H1 (cell line): ENCODE measurements at regions not wholly inside any gene's neighbourhood (a gene's known extent, or its start where the extent isn't known, plus 50 kb on each side); places are given as distances from the start of the nearest gene placed in this dataset.

Experiments used
- CTCF ChIA-PET: fragments of 300-600 bp; sonication (Branson Sonifier 250); formaldehyde crosslinking; loops from one replicate; lab custom pipeline; 2021; ENCODE audit not compliant: partially characterized antibody; lab: Charles Lee
- POLR2A ChIA-PET: fragments of 300-600 bp; sonication (Branson Sonifier 250); formaldehyde crosslinking; loops from one replicate; lab custom pipeline; 2021; ENCODE audit warnings: inconsistent platforms; ENCODE audit not compliant: partially characterized antibody; lab: Charles Lee
- DNase-seq, 2 experiments: peaks; one replicate each; pipeline versions ENCODE4 v3.0.0 to v3.0.0-alpha.2; 2010 to 2022; ENCODE audit warnings: low spot score in 2 of 2, low read depth in 1 of 2, mixed read lengths in 1 of 2
- FAIRE-seq: peaks from 2 replicates; lab custom pipeline; 2011; peaks lifted over from hg19 to GRCh38; lab: Jason Lieb, UNC
- H2AFZ ChIP-seq: 2 replicates; pipeline ENCODE4 v1.8.1; 2012; ENCODE audit warnings: low read length, inconsistent platforms
- H2AK5ac ChIP-seq: 2 replicates; pipeline ENCODE4 v1.6.1; 2013; ENCODE audit warnings: low read depth, low read length
- H2BK120ac ChIP-seq: replicated peaks from 2 replicates; pipeline ENCODE3; 2013; ENCODE audit warnings: low read depth, low read length, inconsistent platforms
- H2BK12ac ChIP-seq: 2 replicates; pipeline ENCODE4 v1.6.1; 2013; ENCODE audit warnings: low read depth, low read length
- H2BK15ac ChIP-seq: 2 replicates; pipeline ENCODE4 v1.6.1; 2013; ENCODE audit warnings: low read length
- H2BK20ac ChIP-seq: 2 replicates; pipeline ENCODE4 v1.6.1; 2013; ENCODE audit warnings: low read length
- H2BK5ac ChIP-seq: 2 replicates; pipeline ENCODE4 v1.6.1; 2013; ENCODE audit warnings: low read depth, low read length
- H3K14ac ChIP-seq: 2 replicates; pipeline ENCODE4 v1.6.1; 2013; ENCODE audit warnings: inconsistent platforms; ENCODE audit not compliant: insufficient read length
- H3K18ac ChIP-seq: 2 replicates; pipeline ENCODE4 v1.6.1; 2013; ENCODE audit warnings: low read length; ENCODE audit errors: extremely low read depth
- H3K23ac ChIP-seq: 2 replicates; pipeline ENCODE4 v1.6.1; 2013; ENCODE audit warnings: inconsistent platforms; ENCODE audit not compliant: insufficient read length
- H3K23me2 ChIP-seq: 2 replicates; pipeline ENCODE4 v1.6.1; 2013; ENCODE audit warnings: low read depth, low read length
- H3K27ac ChIP-seq: 2 replicates; pipeline ENCODE4 v1.6.1; 2011; ENCODE audit warnings: low read depth, low read length, inconsistent platforms
- H3K27me3 ChIP-seq, 4 experiments: replicated peaks in 1 of 4; 1 replicate in 1 of 4; 2 replicates in 3 of 4; pipeline versions ENCODE4 v1.6.1 to v1.8.1; 2011 to 2013; ENCODE audit warnings: low read length in 3 of 4, mild to moderate bottlenecking in 3 of 4, inconsistent platforms in 2 of 4, mixed read lengths in 2 of 4, moderate library complexity in 1 of 4; ENCODE audit not compliant: control insufficient read depth in 3 of 4, insufficient read depth in 3 of 4; ENCODE audit errors: extremely low read depth in 1 of 4
- H3K36me3 ChIP-seq, 4 experiments: 2 replicates each; pipeline versions ENCODE4 v1.6.1 to v1.8.1; 2011 to 2013; ENCODE audit warnings: mild to moderate bottlenecking in 4 of 4, low read length in 3 of 4, moderate library complexity in 2 of 4, control low read depth in 1 of 4, inconsistent platforms in 1 of 4; ENCODE audit not compliant: insufficient read depth in 4 of 4, control insufficient read depth in 2 of 4
- H3K4ac ChIP-seq: replicated peaks from 2 replicates; pipeline ENCODE3; 2013; ENCODE audit warnings: low read length, low read depth, mixed read lengths, inconsistent platforms; ENCODE audit not compliant: insufficient read length
- H3K4me1 ChIP-seq, 4 experiments: replicated peaks in 1 of 4; 1 replicate in 1 of 4; 2 replicates in 3 of 4; pipeline versions ENCODE4 v1.6.1 to v1.8.1; 2011 to 2013; ENCODE audit warnings: low read length in 3 of 4, inconsistent platforms in 2 of 4, mixed read lengths in 1 of 4; ENCODE audit not compliant: insufficient read depth in 4 of 4, control insufficient read depth in 3 of 4
- H3K4me2 ChIP-seq, 2 experiments: 2 replicates each; pipeline versions ENCODE4 v1.6.1 to v1.8.1; 2011 to 2013; ENCODE audit warnings: low read depth in 2 of 2, low read length in 2 of 2, control low read depth in 1 of 2, inconsistent platforms in 1 of 2, mild to moderate bottlenecking in 1 of 2; ENCODE audit not compliant: insufficient read depth in 1 of 2
- H3K4me3 ChIP-seq, 4 experiments: fragments of 200-600, 300-600 bp in 1 of 4; sonication (generic), shearing (Covaris generic), sonication (Bioruptor Twin) in 1 of 4; 2 replicates each; pipeline versions ENCODE4 v1.5.1 to v1.8.1; 2011 to 2016; ENCODE audit warnings: low read length in 4 of 4, low read depth in 3 of 4, control low read depth in 2 of 4, inconsistent platforms in 2 of 4, mild to moderate bottlenecking in 2 of 4, mixed read lengths in 1 of 4, moderate library complexity in 1 of 4; ENCODE audit not compliant: insufficient read depth in 2 of 4; ENCODE audit errors: extremely low read depth in 1 of 4
- H3K56ac ChIP-seq: replicated peaks from 2 replicates; pipeline ENCODE3; 2013; ENCODE audit warnings: low read depth, mild to moderate bottlenecking, mixed read lengths, low read length, inconsistent platforms; ENCODE audit not compliant: insufficient read length
- H3K79me1 ChIP-seq: 2 replicates; pipeline ENCODE4 v1.6.1; 2013; ENCODE audit warnings: low read depth, low read length, control low read depth
- H3K79me2 ChIP-seq, 2 experiments: 2 replicates each; pipeline versions ENCODE4 v1.6.1 to v1.8.1; 2012 to 2013; ENCODE audit warnings: low read length in 2 of 2, mild to moderate bottlenecking in 2 of 2, inconsistent platforms in 1 of 2; ENCODE audit not compliant: insufficient read depth in 2 of 2, control insufficient read depth in 1 of 2
- H3K9ac ChIP-seq, 4 experiments: replicated peaks in 1 of 4; 1 replicate in 1 of 4; 2 replicates in 3 of 4; pipeline versions ENCODE4 v1.6.1 to v1.8.1; 2011 to 2013; ENCODE audit warnings: low read depth in 3 of 4, low read length in 3 of 4, control low read depth in 2 of 4, mild to moderate bottlenecking in 2 of 4, moderate library complexity in 2 of 4, inconsistent platforms in 1 of 4; ENCODE audit errors: extremely low read depth in 1 of 4
- H3K9me3 ChIP-seq, 2 experiments: 2 replicates each; pipeline versions ENCODE4 v1.6.1 to v1.8.1; 2012 to 2013; ENCODE audit warnings: mild to moderate bottlenecking in 2 of 2, moderate library complexity in 2 of 2, control low read depth in 1 of 2, inconsistent platforms in 1 of 2, low read depth in 1 of 2, low read length in 1 of 2, mixed read lengths in 1 of 2; ENCODE audit not compliant: insufficient read depth in 2 of 2
- H4K20me1 ChIP-seq, 2 experiments: replicated peaks in 1 of 2; 2 replicates each; pipeline versions ENCODE3 to v1.8.1; 2011 to 2013; ENCODE audit warnings: inconsistent platforms in 2 of 2, low read length in 2 of 2, mild to moderate bottlenecking in 1 of 2; ENCODE audit not compliant: insufficient read depth in 2 of 2, control insufficient read depth in 1 of 2
- H4K5ac ChIP-seq: 2 replicates; pipeline ENCODE4 v1.6.1; 2013; ENCODE audit warnings: low read length, low read depth, mixed read lengths, inconsistent platforms; ENCODE audit not compliant: insufficient read length
- H4K8ac ChIP-seq: 2 replicates; pipeline ENCODE4 v1.8.0; 2013; ENCODE audit warnings: mild to moderate bottlenecking, moderate library complexity, low read length, inconsistent platforms; ENCODE audit not compliant: insufficient read depth; ENCODE audit errors: extremely low read depth
- H4K91ac ChIP-seq: replicated peaks from 2 replicates; pipeline ENCODE3; 2013; ENCODE audit warnings: low read length, mixed read lengths, inconsistent platforms; ENCODE audit not compliant: insufficient read length
- CBX8 ChIP-seq: fragments of 300-800, 300-1000 bp; sonication (generic); IDR thresholded peaks from 2 replicates; pipeline ENCODE4 v1.7.1; 2016; ENCODE audit warnings: low read depth, low read length, borderline replicate concordance
- CHD1 ChIP-seq: IDR thresholded peaks from 2 replicates; pipeline ENCODE4 v1.6.1; 2012; ENCODE audit warnings: low read depth, low read length, improper control_type of control experiment
- FOSL1 ChIP-seq: IDR thresholded peaks from 2 replicates; pipeline ENCODE4 v1.6.1; 2011; ENCODE audit warnings: mild to moderate bottlenecking, low read depth, low read length, moderate library complexity; ENCODE audit not compliant: insufficient read depth
- GABPA ChIP-seq: IDR thresholded peaks from 2 replicates; pipeline ENCODE4 v1.6.1; 2011; ENCODE audit warnings: mild to moderate bottlenecking, low read length, moderate library complexity, borderline replicate concordance; ENCODE audit not compliant: insufficient read depth
- GTF2F1 ChIP-seq: IDR thresholded peaks from 2 replicates; pipeline ENCODE4 v1.6.1; 2012; ENCODE audit warnings: low read depth, low read length, improper control_type of control experiment, borderline replicate concordance
- KDM1A ChIP-seq: fragments of 200-600, 300-600 bp; sonication (generic); IDR thresholded peaks from 2 replicates; pipeline ENCODE4 v1.7.1; 2016; ENCODE audit warnings: mild to moderate bottlenecking, low read length, borderline replicate concordance
- KDM5A ChIP-seq: fragments of 200-600 bp; IDR thresholded peaks from 2 replicates; pipeline ENCODE4 v1.7.1; 2012; ENCODE audit warnings: mild to moderate bottlenecking, low read length, inconsistent platforms, mixed read lengths
- PHF8 ChIP-seq: fragments of 200-600 bp; sonication (generic); conservative IDR thresholded peaks from 2 replicates; pipeline ENCODE4 v1.7.1; 2012; ENCODE audit warnings: low read depth, mild to moderate bottlenecking, inconsistent platforms, low read length, moderate library complexity
- SIX5 ChIP-seq: IDR thresholded peaks from 2 replicates; pipeline ENCODE4 v1.6.1; 2011; ENCODE audit warnings: mild to moderate bottlenecking, low read depth, low read length
- TAF7 ChIP-seq: optimal IDR thresholded peaks from 2 replicates; pipeline ENCODE3; 2011; ENCODE audit warnings: low read depth, mild to moderate bottlenecking, inconsistent platforms, low read length, moderate library complexity, borderline replicate concordance
- whole genome bisulfite sequencing, 2 experiments: shearing (Covaris generic) in 1 of 2; methylation state at CpG; one replicate each; pipeline versions ENCODE4 v1.1.6 to v1.1.7; 2013 to 2015; ENCODE audit warnings: low lambda C conversion rate in 2 of 2, mixed read lengths in 2 of 2, inconsistent platforms in 1 of 2, low coverage in 1 of 2, missing lambda C conversion rate in 1 of 2; ENCODE audit not compliant: insufficient replicate concordance in 2 of 2, insufficient coverage in 1 of 2, insufficient read length in 1 of 2; ENCODE audit errors: extremely low coverage in 1 of 2, missing lambda C conversion rate in 1 of 2; 5-methylcytosine and 5-hydroxymethylcytosine counted together
- TF ChIP-seq, protein P1 (sequence below): IDR thresholded peaks from 2 replicates; pipeline ENCODE4 v1.6.1; 2011; ENCODE audit warnings: low read depth, mild to moderate bottlenecking, low read length; ENCODE audit not compliant: insufficient read depth
- TF ChIP-seq, protein P2 (sequence below), 3 experiments: IDR thresholded peaks; 1 replicate in 2 of 3; 2 replicates in 1 of 3; pipeline versions ENCODE4 v1.5.1 to v1.6.1; 2011; ENCODE audit warnings: low read length in 3 of 3, mild to moderate bottlenecking in 3 of 3, inconsistent platforms in 2 of 3, low read depth in 1 of 3, moderate library complexity in 1 of 3; ENCODE audit not compliant: insufficient read depth in 1 of 3; ENCODE audit errors: control extremely low read depth in 1 of 3

DNA sequence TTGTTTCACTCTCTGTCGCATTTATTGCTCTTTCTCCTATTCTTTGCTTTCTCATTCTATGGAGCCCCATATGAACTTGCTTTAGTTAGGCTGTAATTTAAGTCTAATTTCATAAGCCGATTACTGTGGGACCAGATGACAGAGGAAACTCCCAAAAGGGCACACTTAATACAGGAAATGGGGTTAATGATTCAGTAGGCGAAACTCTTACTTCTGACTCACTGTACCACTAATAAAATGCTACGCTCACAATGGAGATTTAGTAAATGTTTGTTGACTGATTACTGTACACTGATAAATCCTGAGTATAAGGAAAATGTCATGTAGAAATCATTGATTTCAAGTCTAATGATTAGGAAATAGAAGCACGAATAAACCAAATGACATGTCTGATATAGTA lies 276.4 kb downstream of the KLF5 start:
- no peaks in the 10 kb centered on the region for H3K9me3 ChIP-seq
- ChIA-PET POLR2A (no interaction called here), CTCF (no interaction called here)
- DNase-seq (no peak), FAIRE-seq (no peak)
- no peak overlapping the region for H2BK12ac ChIP-seq
- H3K4me1 ChIP-seq = no peaks in the 10 kb centered on the region
- H3K4me3 ChIP-seq = no peak overlapping the region
- H3K14ac ChIP-seq = no peak overlapping the region
- H2AFZ ChIP-seq = no peak overlapping the region
- H3K79me2 ChIP-seq = no peaks in the 10 kb centered on the region
- H2BK5ac ChIP-seq = no peak overlapping the region
- no peak overlapping the region for H3K4me2 ChIP-seq
- H4K91ac ChIP-seq = no peak overlapping the region
- no peak overlapping the region for H3K56ac ChIP-seq
- no peak overlapping the region for H3K4ac ChIP-seq
- no peak overlapping the region for H4K5ac ChIP-seq
- 92% methylated on average over 5 of the region's 5 CpGs; no CpG with 5 or more reads in 1 of the 2 experiments for WGBS, 2 experiments
- H3K23ac ChIP-seq = no peak overlapping the region
- H4K20me1 ChIP-seq = no peaks in the 10 kb centered on the region
- H2BK15ac ChIP-seq = no peak overlapping the region
- H2AK5ac ChIP-seq = no peak overlapping the region
- no peak overlapping the region for H3K9ac ChIP-seq
- no peaks in the 10 kb centered on the region for H3K36me3 ChIP-seq
- no peaks in the 10 kb centered on the region for H3K79me1 ChIP-seq
- no peak overlapping the region for H2BK20ac ChIP-seq
- H3K27ac ChIP-seq = no peak overlapping the region
- H3K23me2 ChIP-seq = no peaks in the 10 kb centered on the region
- H3K18ac ChIP-seq = no peak overlapping the region
- no peaks in the 10 kb centered on the region for H3K27me3 ChIP-seq
- H2BK120ac ChIP-seq = no peak overlapping the region
- H4K8ac ChIP-seq = no peak overlapping the region
- TF ChIP-seq FOSL1 (no peak), CBX8 (no peak), KDM5A (no peak), TAF7 (no peak), GTF2F1 (no peak), SIX5 (no peak), CHD1 (no peak), KDM1A (no peak), PHF8 (no peak), GABPA (no peak)
- TF ChIP-seq, protein P1, sequence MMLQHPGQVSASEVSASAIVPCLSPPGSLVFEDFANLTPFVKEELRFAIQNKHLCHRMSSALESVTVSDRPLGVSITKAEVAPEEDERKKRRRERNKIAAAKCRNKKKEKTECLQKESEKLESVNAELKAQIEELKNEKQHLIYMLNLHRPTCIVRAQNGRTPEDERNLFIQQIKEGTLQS = no peak
- TF ChIP-seq, protein P2, sequence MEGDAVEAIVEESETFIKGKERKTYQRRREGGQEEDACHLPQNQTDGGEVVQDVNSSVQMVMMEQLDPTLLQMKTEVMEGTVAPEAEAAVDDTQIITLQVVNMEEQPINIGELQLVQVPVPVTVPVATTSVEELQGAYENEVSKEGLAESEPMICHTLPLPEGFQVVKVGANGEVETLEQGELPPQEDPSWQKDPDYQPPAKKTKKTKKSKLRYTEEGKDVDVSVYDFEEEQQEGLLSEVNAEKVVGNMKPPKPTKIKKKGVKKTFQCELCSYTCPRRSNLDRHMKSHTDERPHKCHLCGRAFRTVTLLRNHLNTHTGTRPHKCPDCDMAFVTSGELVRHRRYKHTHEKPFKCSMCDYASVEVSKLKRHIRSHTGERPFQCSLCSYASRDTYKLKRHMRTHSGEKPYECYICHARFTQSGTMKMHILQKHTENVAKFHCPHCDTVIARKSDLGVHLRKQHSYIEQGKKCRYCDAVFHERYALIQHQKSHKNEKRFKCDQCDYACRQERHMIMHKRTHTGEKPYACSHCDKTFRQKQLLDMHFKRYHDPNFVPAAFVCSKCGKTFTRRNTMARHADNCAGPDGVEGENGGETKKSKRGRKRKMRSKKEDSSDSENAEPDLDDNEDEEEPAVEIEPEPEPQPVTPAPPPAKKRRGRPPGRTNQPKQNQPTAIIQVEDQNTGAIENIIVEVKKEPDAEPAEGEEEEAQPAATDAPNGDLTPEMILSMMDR (IDR thresholded peaks at IDR 0.05; ENCODE audit: control extremely low read depth in 1 of 3, insufficient read depth in 1 of 3, low read depth in 1 of 3, low read length in 3 of 3) = no peak
